Activated CD4-positive, alpha-beta T cell treated with anti-CD3 and anti-CD28 coated beads, Interleukin-2, amount 50 U/mL, for 48 hours (primary cell): ENCODE measurements at regions not wholly inside any gene's neighbourhood (a gene's known extent, or its start where the extent isn't known, plus 50 kb on each side); places are given as distances from the start of the nearest gene placed in this dataset.
"Not testable (repeated sequence)": the region's sequence is repeated elsewhere in the genome, so short reads cannot be mapped to it uniquely, and the experiment has no call there.

ENCODE experiments used
- DNase-seq, 2 experiments: peaks; one replicate each; pipeline ENCODE4 v3.0.0-alpha.2; 2020

DNA sequence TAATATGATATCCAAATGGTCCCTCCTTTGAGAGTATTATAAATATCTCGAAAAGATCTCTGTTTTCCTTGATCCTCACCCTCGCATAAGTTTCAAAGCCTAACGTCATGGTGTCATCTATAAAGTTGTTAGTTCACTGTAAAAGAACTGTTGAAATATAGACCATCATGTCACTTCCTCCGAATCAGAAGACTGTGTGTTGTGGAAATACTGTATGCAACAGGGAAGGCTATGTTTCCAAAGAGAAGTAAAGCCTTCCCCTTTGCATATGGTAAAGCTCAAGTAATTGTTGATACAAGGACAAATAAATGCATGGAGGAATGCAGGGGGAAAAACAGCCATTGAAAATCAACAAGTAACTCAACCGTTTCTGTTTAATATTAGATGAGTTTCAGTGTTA lies 125.9 kb downstream of the ZNF365 start:
- not testable (repeated sequence) for DNase-seq

DNA sequence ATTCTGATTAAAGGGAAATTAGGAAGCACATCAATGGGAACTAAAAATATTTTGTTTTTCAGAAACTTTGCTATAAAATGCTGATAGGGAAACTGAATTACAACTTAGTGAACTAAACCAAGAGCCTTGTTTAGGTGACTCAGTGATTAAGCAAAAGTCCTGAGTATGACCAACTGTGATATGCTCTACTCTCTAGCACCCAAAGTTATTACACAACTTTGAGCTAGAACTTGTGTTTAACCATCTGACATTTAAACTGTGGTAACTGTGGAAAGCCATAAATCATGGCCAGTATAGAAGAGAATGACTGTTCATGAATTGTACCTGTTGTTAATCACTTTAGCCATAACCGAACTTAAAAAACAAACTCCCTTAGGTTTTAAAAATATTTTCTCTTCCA lies 127.4 kb downstream of the ZNF365 start:
- DNase-seq: no peak

DNA sequence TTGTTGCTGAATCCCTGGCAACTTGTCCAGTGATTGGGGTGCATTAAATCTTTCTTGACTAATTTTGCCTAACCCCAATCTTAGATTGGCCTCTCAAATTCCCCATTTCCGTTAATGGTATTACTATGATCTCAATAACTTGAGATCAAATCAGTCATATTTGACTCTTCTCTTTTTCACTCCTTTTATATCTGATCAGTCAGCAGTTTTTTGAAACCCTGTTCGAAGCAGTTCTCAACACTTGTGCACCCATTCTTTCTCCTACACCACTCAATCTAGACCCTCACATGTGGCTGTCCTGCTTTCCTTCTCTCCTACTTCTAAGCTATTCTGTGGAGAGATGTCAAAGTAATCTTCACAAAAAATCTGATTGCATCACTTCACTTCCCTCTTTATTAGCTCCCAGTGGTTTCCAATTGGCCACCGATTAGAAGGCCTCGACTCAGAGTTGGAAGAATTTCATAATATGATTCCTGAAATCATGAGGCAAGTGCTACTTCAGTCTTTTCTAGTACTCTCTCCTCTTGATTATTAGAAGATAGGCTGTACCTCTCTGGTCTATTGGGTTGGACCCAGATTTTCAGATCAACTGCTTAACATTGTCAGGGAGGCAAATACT lies 128.9 kb downstream of the ZNF365 start:
- DNase-seq: no peak

DNA sequence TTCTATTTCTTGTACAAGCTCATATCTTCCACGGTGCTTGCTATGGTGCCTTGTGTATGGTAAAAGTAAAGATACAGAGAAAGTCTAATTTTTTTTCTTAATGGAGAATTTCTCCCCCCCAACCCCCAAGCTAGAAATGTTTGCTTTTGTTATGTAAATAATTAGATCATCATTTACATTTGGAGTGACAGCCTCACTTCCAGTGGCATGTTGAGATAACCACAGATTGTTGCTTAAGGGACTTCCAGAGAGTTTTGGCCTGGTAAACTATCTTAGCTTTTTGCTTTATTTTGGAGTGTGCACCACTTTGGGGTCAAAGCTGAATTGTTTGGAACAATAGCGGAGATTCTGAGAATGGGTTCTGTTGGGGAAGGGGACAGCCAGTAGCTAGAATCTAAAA lies 129.7 kb downstream of the ZNF365 start:
- DNase-seq: no peak

DNA sequence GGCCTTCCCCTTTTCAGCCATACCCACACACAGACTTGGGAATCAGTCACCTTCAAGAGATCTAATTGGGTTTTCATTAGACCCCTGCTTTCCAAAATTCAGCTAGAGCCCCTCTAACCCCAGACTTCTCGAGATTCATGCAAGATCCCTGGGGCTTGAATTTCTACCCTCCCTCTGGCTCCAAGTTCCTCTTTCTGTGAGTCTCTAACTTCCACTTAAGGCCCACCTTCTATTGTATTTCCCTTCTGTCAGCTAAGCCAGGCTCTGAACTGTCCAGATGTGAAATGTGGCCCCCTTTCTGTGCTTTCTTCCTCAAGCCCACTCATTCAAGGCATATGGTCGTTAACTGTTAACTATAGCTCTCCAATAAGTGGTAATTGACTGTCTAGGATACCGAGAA lies 132.2 kb downstream of the ZNF365 start:
- DNase-seq: no peak

DNA sequence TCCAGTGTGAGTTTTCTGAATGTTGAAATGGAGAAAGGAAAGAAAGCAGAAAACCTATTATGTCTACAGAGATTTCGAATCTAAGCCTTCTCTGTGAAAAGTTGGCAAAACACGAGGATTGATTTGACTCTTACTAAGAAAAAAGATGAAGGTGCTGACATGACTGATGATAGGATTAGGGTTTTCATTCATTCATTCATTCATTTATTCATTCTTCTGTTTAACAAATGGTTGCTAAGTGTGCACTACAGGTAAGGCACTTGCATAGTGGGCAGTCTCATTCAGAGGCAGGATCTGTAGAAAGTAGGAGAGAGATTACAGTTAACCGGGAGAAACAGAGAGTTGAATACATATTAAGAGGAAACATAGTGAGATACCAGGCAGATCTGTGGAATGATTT lies 137.1 kb downstream of the ZNF365 start:
- DNase-seq: no peak

- no peak for DNase-seq
Measured at GRCh38 chr10:62511656-62512055, 137.5 kb downstream of the ZNF365 start.

- DNase-seq: no peak
Measured at GRCh38 chr10:62512732-62513475, 138.7 kb downstream of the ZNF365 start.

- no peak for DNase-seq
Measured at GRCh38 chr10:62514079-62514693, 140.0 kb downstream of the ZNF365 start.

GRCh38 chr10:62517252-62517651 lies 143.1 kb downstream of the ZNF365 start:
- no peak for DNase-seq

DNA sequence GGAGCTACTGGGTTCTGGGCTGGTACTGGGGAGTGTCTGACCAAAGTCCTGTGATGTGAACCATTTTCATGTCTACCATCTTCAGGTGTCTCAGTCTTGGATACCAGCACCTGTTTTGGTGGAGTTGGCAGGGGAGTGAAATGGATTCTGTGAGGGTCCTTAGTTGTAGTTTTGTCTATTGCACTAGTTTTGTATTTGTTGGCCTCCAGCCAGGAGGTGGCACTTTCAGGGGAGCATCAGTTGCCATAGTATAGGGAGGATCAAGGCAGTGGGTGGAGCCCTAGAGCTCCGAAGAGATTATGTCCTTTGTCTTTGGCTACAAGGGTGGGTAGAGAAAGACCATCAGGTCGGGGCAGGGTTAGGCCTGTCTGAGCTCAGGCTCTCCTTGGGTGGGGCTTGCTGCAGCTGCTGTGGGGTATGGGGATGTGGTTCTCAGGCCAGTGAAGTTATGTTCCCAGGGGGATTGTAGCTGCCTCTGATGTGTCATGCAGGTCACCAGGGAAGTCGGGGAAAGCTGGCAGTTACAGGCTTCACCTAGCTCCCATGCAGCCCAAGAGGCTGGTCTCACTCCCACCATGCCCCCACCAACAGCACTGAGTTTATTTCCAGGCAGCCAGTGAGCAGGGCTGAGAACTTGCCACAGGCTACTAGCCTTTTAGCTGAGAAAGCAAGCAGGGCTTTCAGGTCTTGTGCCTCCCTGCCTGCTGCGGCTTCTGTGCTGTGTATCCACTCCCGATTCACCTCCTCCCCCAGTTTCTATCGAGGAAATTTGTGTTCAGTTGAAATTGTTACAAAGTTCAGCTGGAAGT lies 153.1 kb downstream of the ZNF365 start:
- no peak for DNase-seq

- no peak for DNase-seq
Measured at GRCh38 chr10:62528441-62528840, 154.3 kb downstream of the ZNF365 start.

DNA sequence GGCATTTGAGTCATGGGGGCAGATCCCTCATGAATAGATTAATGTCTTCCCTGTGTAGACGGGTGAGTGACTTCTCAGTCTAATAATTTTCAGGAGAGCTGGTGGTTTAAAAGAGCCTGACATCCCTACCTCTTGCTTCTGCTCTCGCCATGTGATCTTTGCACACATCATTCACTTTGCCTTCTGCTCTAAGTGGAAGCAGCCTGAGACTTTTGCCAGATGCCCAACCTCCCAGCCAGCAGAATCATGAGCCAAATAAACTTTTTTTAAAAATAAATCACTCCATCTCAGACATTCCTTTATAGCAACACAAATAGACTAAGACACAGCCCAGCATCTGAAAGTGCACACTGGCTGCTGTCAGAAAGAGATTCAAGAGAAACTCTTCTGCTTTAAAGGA lies 155.2 kb downstream of the ZNF365 start:
- DNase-seq: no peak

GRCh38 chr10:62534031-62534430 lies 159.9 kb downstream of the ZNF365 start:
- DNase-seq: no peak

- DNase-seq: no peak
Measured at GRCh38 chr10:62538606-62539005, 164.4 kb downstream of the ZNF365 start.

DNA sequence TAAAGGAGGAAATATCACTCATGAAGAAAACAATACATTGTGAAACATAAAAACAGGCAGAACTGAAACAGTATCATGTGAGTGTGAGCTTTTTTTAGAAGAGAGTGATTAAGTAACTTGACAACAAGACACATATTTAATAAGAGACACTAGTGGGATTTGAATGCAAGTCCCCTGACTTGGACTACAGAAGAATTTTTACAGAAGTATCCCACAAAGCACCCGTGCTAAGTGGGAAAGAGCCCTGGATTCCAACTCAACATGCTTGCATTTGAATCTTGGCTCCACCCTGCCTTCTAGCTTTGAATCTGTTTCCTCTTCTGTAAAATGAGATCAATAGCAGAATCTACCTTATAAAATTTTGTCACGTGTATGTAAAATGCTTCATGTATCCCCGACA lies 166.2 kb downstream of the ZNF365 start:
- DNase-seq: no peak

- DNase-seq: no peak
Measured at GRCh38 chr10:62541811-62542210, 167.6 kb downstream of the ZNF365 start.

- DNase-seq: no peak
Measured at GRCh38 chr10:62543571-62544355, 169.6 kb downstream of the ZNF365 start.

DNA sequence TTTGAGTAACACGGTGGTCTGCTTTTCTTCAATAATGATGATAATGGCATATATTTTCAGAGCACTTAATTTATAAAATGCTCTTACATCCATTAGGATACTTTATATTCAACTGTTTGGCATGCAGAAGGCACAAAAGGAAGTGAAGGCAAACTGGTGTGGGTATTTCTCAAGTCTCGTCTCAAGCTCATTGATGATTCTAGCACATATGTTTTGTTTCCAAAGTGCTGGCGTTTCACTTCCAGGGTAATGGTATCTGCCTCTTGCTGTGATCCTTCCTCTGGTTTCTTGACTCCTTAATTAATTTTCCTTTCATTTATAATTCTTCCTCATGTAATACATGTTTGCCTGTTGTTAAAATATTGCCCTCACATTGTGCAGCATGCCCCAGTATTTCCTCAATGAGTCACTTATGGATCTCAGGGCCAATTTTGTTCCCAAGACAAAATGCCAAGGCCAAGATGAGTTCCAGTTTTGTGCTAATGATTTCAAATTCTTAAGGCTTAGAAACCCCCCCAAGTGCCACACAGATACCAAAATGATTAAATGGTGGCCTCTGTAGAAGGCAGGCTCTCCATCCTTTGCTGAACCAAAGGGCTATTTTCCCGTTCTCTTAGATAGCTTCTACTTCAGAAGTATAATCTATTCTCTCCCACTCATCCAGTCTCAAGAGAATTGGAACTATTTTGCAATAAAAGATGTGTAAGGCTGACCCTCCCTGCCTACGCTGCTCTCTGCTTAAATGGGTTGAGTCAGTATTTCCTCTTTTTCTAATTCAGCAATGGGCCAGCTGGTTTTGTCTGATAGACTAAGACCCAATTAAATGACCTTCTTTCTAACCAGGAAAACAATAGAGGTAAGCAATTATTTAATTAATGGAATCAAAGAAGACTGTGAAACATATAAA lies 171.2 kb downstream of the ZNF365 start:
- DNase-seq: no peak

GRCh38 chr10:62548686-62549085 lies 174.5 kb downstream of the ZNF365 start:
- DNase-seq: no peak

DNA sequence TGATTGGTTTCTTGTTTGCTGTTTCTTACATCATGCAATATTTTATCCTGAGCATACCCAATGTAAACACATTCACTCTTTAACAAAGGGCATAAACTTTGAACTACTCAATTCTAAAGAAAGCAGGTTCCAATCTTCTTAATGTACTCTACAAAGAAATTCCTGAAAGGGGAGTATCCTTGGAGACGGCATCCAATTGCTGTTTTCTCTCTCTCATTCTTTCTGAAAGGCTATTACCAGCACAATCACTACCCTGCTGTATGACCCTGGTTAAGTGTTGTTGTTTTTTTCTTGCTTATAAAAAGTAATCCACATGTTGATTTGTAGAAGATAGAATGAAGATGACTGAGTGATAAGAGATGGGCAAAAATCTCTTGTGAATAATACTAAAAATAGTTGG lies 176.0 kb downstream of the ZNF365 start:
- DNase-seq: no peak
